ENCODE measurements at regions not wholly inside any gene's neighbourhood (a gene's known extent, or its start where the extent isn't known, plus 50 kb on each side); places are given as distances from the start of the nearest gene placed in this dataset.

GRCh38 chr1:157272264-157272663 lies 134.1 kb upstream of the ETV3 start (continued):
- TF ChIP-seq, protein P1, sequence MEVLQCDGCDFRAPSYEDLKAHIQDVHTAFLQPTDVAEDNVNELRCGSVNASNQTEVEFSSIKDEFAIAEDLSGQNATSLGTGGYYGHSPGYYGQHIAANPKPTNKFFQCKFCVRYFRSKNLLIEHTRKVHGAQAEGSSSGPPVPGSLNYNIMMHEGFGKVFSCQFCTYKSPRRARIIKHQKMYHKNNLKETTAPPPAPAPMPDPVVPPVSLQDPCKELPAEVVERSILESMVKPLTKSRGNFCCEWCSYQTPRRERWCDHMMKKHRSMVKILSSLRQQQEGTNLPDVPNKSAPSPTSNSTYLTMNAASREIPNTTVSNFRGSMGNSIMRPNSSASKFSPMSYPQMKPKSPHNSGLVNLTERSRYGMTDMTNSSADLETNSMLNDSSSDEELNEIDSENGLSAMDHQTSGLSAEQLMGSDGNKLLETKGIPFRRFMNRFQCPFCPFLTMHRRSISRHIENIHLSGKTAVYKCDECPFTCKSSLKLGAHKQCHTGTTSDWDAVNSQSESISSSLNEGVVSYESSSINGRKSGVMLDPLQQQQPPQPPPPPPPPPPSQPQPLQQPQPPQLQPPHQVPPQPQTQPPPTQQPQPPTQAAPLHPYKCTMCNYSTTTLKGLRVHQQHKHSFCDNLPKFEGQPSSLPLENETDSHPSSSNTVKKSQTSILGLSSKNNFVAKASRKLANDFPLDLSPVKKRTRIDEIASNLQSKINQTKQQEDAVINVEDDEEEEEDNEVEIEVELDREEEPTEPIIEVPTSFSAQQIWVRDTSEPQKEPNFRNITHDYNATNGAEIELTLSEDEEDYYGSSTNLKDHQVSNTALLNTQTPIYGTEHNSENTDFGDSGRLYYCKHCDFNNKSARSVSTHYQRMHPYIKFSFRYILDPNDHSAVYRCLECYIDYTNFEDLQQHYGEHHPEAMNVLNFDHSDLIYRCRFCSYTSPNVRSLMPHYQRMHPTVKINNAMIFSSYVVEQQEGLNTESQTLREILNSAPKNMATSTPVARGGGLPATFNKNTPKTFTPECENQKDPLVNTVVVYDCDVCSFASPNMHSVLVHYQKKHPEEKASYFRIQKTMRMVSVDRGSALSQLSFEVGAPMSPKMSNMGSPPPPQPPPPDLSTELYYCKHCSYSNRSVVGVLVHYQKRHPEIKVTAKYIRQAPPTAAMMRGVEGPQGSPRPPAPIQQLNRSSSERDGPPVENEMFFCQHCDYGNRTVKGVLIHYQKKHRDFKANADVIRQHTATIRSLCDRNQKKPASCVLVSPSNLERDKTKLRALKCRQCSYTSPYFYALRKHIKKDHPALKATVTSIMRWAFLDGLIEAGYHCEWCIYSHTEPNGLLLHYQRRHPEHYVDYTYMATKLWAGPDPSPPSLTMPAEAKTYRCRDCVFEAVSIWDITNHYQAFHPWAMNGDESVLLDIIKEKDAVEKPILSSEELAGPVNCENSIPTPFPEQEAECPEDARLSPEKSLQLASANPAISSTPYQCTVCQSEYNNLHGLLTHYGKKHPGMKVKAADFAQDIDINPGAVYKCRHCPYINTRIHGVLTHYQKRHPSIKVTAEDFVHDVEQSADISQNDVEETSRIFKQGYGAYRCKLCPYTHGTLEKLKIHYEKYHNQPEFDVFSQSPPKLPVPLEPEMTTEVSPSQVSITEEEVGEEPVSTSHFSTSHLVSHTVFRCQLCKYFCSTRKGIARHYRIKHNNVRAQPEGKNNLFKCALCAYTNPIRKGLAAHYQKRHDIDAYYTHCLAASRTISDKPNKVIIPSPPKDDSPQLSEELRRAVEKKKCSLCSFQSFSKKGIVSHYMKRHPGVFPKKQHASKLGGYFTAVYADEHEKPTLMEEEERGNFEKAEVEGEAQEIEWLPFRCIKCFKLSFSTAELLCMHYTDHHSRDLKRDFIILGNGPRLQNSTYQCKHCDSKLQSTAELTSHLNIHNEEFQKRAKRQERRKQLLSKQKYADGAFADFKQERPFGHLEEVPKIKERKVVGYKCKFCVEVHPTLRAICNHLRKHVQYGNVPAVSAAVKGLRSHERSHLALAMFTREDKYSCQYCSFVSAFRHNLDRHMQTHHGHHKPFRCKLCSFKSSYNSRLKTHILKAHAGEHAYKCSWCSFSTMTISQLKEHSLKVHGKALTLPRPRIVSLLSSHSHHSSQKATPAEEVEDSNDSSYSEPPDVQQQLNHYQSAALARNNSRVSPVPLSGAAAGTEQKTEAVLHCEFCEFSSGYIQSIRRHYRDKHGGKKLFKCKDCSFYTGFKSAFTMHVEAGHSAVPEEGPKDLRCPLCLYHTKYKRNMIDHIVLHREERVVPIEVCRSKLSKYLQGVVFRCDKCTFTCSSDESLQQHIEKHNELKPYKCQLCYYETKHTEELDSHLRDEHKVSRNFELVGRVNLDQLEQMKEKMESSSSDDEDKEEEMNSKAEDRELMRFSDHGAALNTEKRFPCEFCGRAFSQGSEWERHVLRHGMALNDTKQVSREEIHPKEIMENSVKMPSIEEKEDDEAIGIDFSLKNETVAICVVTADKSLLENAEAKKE (CRISPR knock-in tag; IDR thresholded peaks at IDR 0.05): no peak
- no peak for TF ChIP-seq JUNB (IDR thresholded peaks at IDR 0.05; ENCODE audit: unreplicated experiment)
- TF ChIP-seq CREB1 (CRISPR knock-in tag; IDR thresholded peaks at IDR 0.05; ENCODE audit: low read depth): no peak
- TF ChIP-seq STAT1 (IDR thresholded peaks at IDR 0.05; ENCODE audit: unreplicated experiment): no peak
- no peak for TF ChIP-seq EZH2 (IDR thresholded peaks at IDR 0.05; ENCODE audit: low read depth, unreplicated experiment)
- TF ChIP-seq EZH2phosphoT487 (IDR thresholded peaks at IDR 0.05; ENCODE audit: unreplicated experiment): no peak
- no peak for TF ChIP-seq ZNF331 (CRISPR knock-in tag; IDR thresholded peaks at IDR 0.05; ENCODE audit: low read depth)
- TF ChIP-seq NANOG (IDR thresholded peaks at IDR 0.05; ENCODE audit: borderline replicate concordance): no peak
- no peak for TF ChIP-seq ZNF114 (CRISPR knock-in tag; IDR thresholded peaks at IDR 0.05)

GRCh38 chr1:157270705-157271274 lies 132.6 kb upstream of the ETV3 start:
- Histone ChIP-seq H3K9me2 (ENCODE audit: insufficient read depth) (no peaks in the 10 kb centered on the region), H3K36me3 (ENCODE audit: insufficient read depth) (no peaks in the 10 kb centered on the region), H3K27ac (ENCODE audit: low read depth) (no peak overlapping the region), H3K4me3 (no peak overlapping the region), H2AFZ (no peak overlapping the region), H3K4me1 (ENCODE audit: insufficient read depth) (peaks cover 29% of the 10 kb centered on the region), H3K79me2 (replicated peaks; ENCODE audit: insufficient read depth) (no peaks in the 10 kb centered on the region), H3F3A (replicated peaks; ENCODE audit: low read depth) (no peaks in the 10 kb centered on the region), H4K20me1 (replicated peaks; ENCODE audit: insufficient read depth) (no peaks in the 10 kb centered on the region), H3K4me2 (no peak overlapping the region), H3K27me3 (ENCODE audit: insufficient read depth) (peaks cover 39% of the 10 kb centered on the region)
- H3K36me3 Mint-ChIP-seq (ENCODE audit: low read depth): no peaks in the 10 kb centered on the region
- DNase-seq (ENCODE audit: low spot score): no peak
- H3K9me3 Mint-ChIP-seq: no peaks in the 10 kb centered on the region
- H3K27me3 Mint-ChIP-seq (ENCODE audit: insufficient read depth, low read depth, poor library complexity): peaks cover 22% of the 10 kb centered on the region
- H3K27ac Mint-ChIP-seq: no peak overlapping the region
- no peak overlapping the region for H3K4me3 Mint-ChIP-seq
- no peaks in the 10 kb centered on the region for H3K4me1 Mint-ChIP-seq
- no peak for ATAC-seq
- TF ChIP-seq NANOG (IDR thresholded peaks at IDR 0.05; ENCODE audit: borderline replicate concordance) (no peak), POLR2AphosphoS5 (IDR thresholded peaks at IDR 0.05; ENCODE audit: low read depth) (no peak), JUNB (IDR thresholded peaks at IDR 0.05; ENCODE audit: unreplicated experiment) (no peak), EZH2phosphoT487 (IDR thresholded peaks at IDR 0.05; ENCODE audit: unreplicated experiment) (no peak), ZNF331 (CRISPR knock-in tag; IDR thresholded peaks at IDR 0.05; ENCODE audit: low read depth) (no peak), STAT1 (IDR thresholded peaks at IDR 0.05; ENCODE audit: unreplicated experiment) (no peak), ETS1 (IDR thresholded peaks at IDR 0.05) (no peak)
